ENCODE measurements at regions not wholly inside any gene's neighbourhood (a gene's known extent, or its start where the extent isn't known, plus 50 kb on each side); places are given as distances from the start of the nearest gene placed in this dataset.

- no peaks in the 10 kb centered on the region for H3K27me3 ChIP-seq (ENCODE audit: control insufficient read depth, insufficient read depth, low read length)
- no peaks in the 10 kb centered on the region for H3K4me1 ChIP-seq (ENCODE audit: control insufficient read depth in 2 of 3, insufficient read depth in 2 of 3, low read depth in 1 of 3, low read length in 3 of 3)
- no peak for TF ChIP-seq CTCF (IDR thresholded peaks at IDR 0.05; ENCODE audit: borderline replicate concordance, extremely low read depth, insufficient read depth)
- no peak for FAIRE-seq
- H3K27ac ChIP-seq (ENCODE audit: low read depth in 2 of 2, low read length in 2 of 2) = no peak overlapping the region
- intact Hi-C loops (cut with DNase I) = no loop called here
- no peak overlapping the region for H3K9ac ChIP-seq (ENCODE audit: low read length in 3 of 3)
- H3K36me3 ChIP-seq (ENCODE audit: control insufficient read depth in 2 of 3, insufficient read depth in 3 of 3, low read length in 3 of 3) = no peaks in the 10 kb centered on the region
- H3K9me3 ChIP-seq (ENCODE audit: control insufficient read depth in 2 of 3, insufficient read depth in 1 of 3, low read length in 3 of 3) = no peaks in the 10 kb centered on the region
- DNase-seq = no peak
- no peak overlapping the region for H3K4me3 ChIP-seq (ENCODE audit: low read length in 3 of 3)
Measured at GRCh38 chr5:28877050-28877449, 1838.7 kb upstream of the CDH9 start.

GRCh38 chr5:28864006-28864405, 1825.6 kb upstream of the CDH9 start:
- no peak overlapping the region for H3K4me3 ChIP-seq (ENCODE audit: low read length in 3 of 3)
- intact Hi-C loops (cut with DNase I) = no loop called here
- H3K27ac ChIP-seq (ENCODE audit: low read depth in 2 of 2, low read length in 2 of 2) = no peak overlapping the region
- no peaks in the 10 kb centered on the region for H3K27me3 ChIP-seq (ENCODE audit: control insufficient read depth, insufficient read depth, low read length)
- H3K36me3 ChIP-seq (ENCODE audit: control insufficient read depth in 2 of 3, insufficient read depth in 3 of 3, low read length in 3 of 3) = no peaks in the 10 kb centered on the region
- H3K4me1 ChIP-seq (ENCODE audit: control insufficient read depth in 2 of 3, insufficient read depth in 2 of 3, low read depth in 1 of 3, low read length in 3 of 3) = no peaks in the 10 kb centered on the region
- no peak overlapping the region for H3K9ac ChIP-seq (ENCODE audit: low read length in 3 of 3)
- H3K9me3 ChIP-seq (ENCODE audit: control insufficient read depth in 2 of 3, insufficient read depth in 1 of 3, low read length in 3 of 3) = no peaks in the 10 kb centered on the region
- no peak for DNase-seq
- FAIRE-seq = no peak
- TF ChIP-seq CTCF (IDR thresholded peaks at IDR 0.05; ENCODE audit: borderline replicate concordance, extremely low read depth, insufficient read depth) = no peak

GRCh38 chr5:28862860-28863196, 1824.4 kb upstream of the CDH9 start:
- Histone ChIP-seq H3K36me3 (ENCODE audit: control insufficient read depth in 2 of 3, insufficient read depth in 3 of 3, low read length in 3 of 3) (no peaks in the 10 kb centered on the region), H3K27me3 (ENCODE audit: control insufficient read depth, insufficient read depth, low read length) (no peaks in the 10 kb centered on the region), H3K4me3 (ENCODE audit: low read length in 3 of 3) (no peak overlapping the region), H3K27ac (ENCODE audit: low read depth in 2 of 2, low read length in 2 of 2) (no peak overlapping the region), H3K9ac (ENCODE audit: low read length in 3 of 3) (no peak overlapping the region), H3K4me1 (ENCODE audit: control insufficient read depth in 2 of 3, insufficient read depth in 2 of 3, low read depth in 1 of 3, low read length in 3 of 3) (no peaks in the 10 kb centered on the region), H3K9me3 (ENCODE audit: control insufficient read depth in 2 of 3, insufficient read depth in 1 of 3, low read length in 3 of 3) (no peaks in the 10 kb centered on the region)
- intact Hi-C loops (cut with DNase I) = no loop called here
- FAIRE-seq = no peak
- no peak for DNase-seq
- no peak for TF ChIP-seq CTCF (IDR thresholded peaks at IDR 0.05; ENCODE audit: borderline replicate concordance, extremely low read depth, insufficient read depth)

- intact Hi-C loops (cut with DNase I) = no loop called here
- DNase-seq = no peak
- no peaks in the 10 kb centered on the region for H3K27me3 ChIP-seq (ENCODE audit: control insufficient read depth, insufficient read depth, low read length)
- no peaks in the 10 kb centered on the region for H3K36me3 ChIP-seq (ENCODE audit: control insufficient read depth in 2 of 3, insufficient read depth in 3 of 3, low read length in 3 of 3)
- H3K9ac ChIP-seq (ENCODE audit: low read length in 3 of 3) = no peak overlapping the region
- H3K27ac ChIP-seq (ENCODE audit: low read depth in 2 of 2, low read length in 2 of 2) = no peak overlapping the region
- no peak overlapping the region for H3K4me3 ChIP-seq (ENCODE audit: low read length in 3 of 3)
- no peak for TF ChIP-seq CTCF (IDR thresholded peaks at IDR 0.05; ENCODE audit: borderline replicate concordance, extremely low read depth, insufficient read depth)
- H3K4me1 ChIP-seq (ENCODE audit: control insufficient read depth in 2 of 3, insufficient read depth in 2 of 3, low read depth in 1 of 3, low read length in 3 of 3) = no peaks in the 10 kb centered on the region
- FAIRE-seq = no peak
- no peaks in the 10 kb centered on the region for H3K9me3 ChIP-seq (ENCODE audit: control insufficient read depth in 2 of 3, insufficient read depth in 1 of 3, low read length in 3 of 3)
Measured at GRCh38 chr5:28862137-28862859, 1823.9 kb upstream of the CDH9 start.
